ENCODE measurements at regions not wholly inside any gene's neighbourhood (a gene's known extent, or its start where the extent isn't known, plus 50 kb on each side); places are given as distances from the start of the nearest gene placed in this dataset.

DNA sequence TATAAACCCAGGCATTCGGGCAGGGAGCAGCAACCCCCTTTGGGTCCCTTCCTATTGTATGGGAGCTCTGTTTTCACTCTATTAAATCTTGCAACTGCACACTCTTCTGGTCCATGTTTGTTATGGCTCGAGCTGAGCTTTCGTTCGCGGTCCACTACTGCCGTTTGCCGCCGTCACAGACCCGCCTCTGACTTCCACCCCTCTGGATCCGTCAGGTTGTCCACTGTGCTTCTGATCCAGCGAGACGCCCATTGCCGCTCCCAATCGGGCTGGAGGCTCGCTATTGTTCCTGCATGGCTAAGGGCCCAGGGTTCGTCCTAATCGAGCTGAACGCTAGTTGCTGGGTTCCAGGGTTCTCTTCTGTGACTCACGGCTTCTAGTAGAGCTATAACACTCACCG lies 111.3 kb downstream of the TMEM170B start:
- Histone ChIP-seq H3K36me3 (no peaks in the 10 kb centered on the region), H3K9me3 (no peaks in the 10 kb centered on the region), H3K4me1 (peaks cover 6% of the 10 kb centered on the region), H3K27ac (no peak overlapping the region), H3K4me3 (no peak overlapping the region), H3K27me3 (no peaks in the 10 kb centered on the region)
- DNase-seq (ENCODE audit: extremely low spot score in 2 of 2) = peak in 1 of 2 donors; percentile 28
- TF ChIP-seq POLR2A (IDR thresholded peaks at IDR 0.05) (no peak), POLR2AphosphoS5 (IDR thresholded peaks at IDR 0.05; ENCODE audit: insufficient read depth in 1 of 2, low read depth in 1 of 2) (no peak)
- TF ChIP-seq, protein P1, sequence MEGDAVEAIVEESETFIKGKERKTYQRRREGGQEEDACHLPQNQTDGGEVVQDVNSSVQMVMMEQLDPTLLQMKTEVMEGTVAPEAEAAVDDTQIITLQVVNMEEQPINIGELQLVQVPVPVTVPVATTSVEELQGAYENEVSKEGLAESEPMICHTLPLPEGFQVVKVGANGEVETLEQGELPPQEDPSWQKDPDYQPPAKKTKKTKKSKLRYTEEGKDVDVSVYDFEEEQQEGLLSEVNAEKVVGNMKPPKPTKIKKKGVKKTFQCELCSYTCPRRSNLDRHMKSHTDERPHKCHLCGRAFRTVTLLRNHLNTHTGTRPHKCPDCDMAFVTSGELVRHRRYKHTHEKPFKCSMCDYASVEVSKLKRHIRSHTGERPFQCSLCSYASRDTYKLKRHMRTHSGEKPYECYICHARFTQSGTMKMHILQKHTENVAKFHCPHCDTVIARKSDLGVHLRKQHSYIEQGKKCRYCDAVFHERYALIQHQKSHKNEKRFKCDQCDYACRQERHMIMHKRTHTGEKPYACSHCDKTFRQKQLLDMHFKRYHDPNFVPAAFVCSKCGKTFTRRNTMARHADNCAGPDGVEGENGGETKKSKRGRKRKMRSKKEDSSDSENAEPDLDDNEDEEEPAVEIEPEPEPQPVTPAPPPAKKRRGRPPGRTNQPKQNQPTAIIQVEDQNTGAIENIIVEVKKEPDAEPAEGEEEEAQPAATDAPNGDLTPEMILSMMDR (IDR thresholded peaks at IDR 0.05) = no peak
- intact Hi-C loops (cut with DNase I) = no loop called here

DNA sequence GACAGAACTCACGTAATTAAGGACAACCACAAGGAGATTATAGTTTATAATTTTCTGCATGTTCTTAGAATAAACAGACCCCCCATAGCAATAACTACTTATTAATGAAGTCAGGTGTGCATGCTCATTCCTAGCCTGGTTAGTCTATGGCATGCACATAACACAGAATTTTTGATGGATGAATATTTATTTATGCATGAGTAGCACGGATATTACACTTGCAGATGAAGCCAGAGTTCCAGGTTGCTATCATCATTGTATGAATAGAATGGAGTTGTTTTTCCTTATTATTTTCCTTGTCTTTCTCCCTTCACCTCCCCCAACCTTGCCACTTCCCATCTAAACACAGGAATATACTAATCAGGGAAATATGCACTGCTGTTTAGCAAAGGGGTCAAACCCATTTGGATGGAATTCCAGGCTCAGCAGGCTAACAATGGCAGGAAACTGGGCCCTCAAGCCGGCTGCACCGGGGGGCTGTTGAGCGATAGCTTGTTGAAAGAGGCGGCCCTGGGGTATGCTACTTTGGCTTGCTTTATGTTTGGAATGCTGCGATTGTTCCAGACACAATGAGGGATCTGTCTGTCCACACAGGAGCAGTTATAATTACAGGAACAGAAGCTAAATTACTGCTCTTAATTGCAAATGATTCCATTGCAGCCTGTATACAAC lies 112.6 kb downstream of the TMEM170B start:
- H3K27ac ChIP-seq = no peak overlapping the region
- peaks cover 8% of the 10 kb centered on the region for H3K4me1 ChIP-seq
- no peaks in the 10 kb centered on the region for H3K27me3 ChIP-seq
- H3K4me3 ChIP-seq = no peak overlapping the region
- no peaks in the 10 kb centered on the region for H3K9me3 ChIP-seq
- intact Hi-C loops (cut with DNase I) = no loop called here
- TF ChIP-seq, protein P1 (IDR thresholded peaks at IDR 0.05) = no peak
- TF ChIP-seq POLR2AphosphoS5 (IDR thresholded peaks at IDR 0.05; ENCODE audit: insufficient read depth in 1 of 2, low read depth in 1 of 2) = peak in 1 of 2 donors; percentile 64
- no peak for TF ChIP-seq POLR2A (IDR thresholded peaks at IDR 0.05)
- no peaks in the 10 kb centered on the region for H3K36me3 ChIP-seq
- DNase-seq (ENCODE audit: extremely low spot score in 2 of 2) = no peak

GRCh38 chr6:11650711-11651110 lies 113.2 kb downstream of the TMEM170B start:
- Histone ChIP-seq H3K36me3 (no peaks in the 10 kb centered on the region), H3K27ac (no peak overlapping the region), H3K4me3 (no peak overlapping the region), H3K9me3 (no peaks in the 10 kb centered on the region), H3K27me3 (no peaks in the 10 kb centered on the region), H3K4me1 (peaks cover 8% of the 10 kb centered on the region)
- intact Hi-C loops (cut with DNase I) = no loop called here
- no peak for DNase-seq (ENCODE audit: extremely low spot score in 2 of 2)
- TF ChIP-seq, protein P1 (IDR thresholded peaks at IDR 0.05) = no peak
- TF ChIP-seq POLR2A (IDR thresholded peaks at IDR 0.05) (no peak), POLR2AphosphoS5 (IDR thresholded peaks at IDR 0.05; ENCODE audit: insufficient read depth in 1 of 2, low read depth in 1 of 2) (no peak)

GRCh38 chr6:11653028-11653583 lies 115.6 kb downstream of the TMEM170B start:
- TF ChIP-seq, protein P1 (IDR thresholded peaks at IDR 0.05) = no peak
- TF ChIP-seq POLR2AphosphoS5 (IDR thresholded peaks at IDR 0.05; ENCODE audit: insufficient read depth in 1 of 2, low read depth in 1 of 2) (no peak), POLR2A (IDR thresholded peaks at IDR 0.05) (no peak)
- Histone ChIP-seq H3K27me3 (no peaks in the 10 kb centered on the region), H3K9me3 (no peaks in the 10 kb centered on the region), H3K4me1 (peaks cover 17% of the 10 kb centered on the region), H3K36me3 (no peaks in the 10 kb centered on the region), H3K4me3 (no peak overlapping the region), H3K27ac (no peak overlapping the region)
- DNase-seq (ENCODE audit: extremely low spot score in 2 of 2) = no peak
- intact Hi-C loops (cut with DNase I) = no loop called here

DNA sequence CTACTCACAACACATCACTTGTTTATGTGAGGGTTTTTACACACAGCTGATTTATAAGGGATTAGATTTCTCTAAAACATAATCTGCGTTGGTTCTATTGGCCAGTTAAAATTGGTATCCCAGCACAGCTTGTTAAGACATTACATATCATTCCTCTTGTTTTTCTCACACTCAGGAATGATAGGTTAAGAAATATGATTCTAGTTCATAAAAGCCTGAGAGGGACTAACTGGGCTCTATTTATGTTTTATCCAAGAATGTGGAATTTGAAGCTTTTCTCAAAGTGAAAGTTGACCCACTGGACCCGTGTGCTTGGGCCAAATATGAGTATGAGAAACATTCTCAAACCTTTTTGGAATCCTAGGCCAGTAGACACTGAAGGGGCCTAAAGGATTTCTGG lies 117.3 kb downstream of the TMEM170B start:
- no peak for DNase-seq (ENCODE audit: extremely low spot score in 2 of 2)
- H3K4me1 ChIP-seq = peaks cover 17% of the 10 kb centered on the region
- TF ChIP-seq POLR2A (IDR thresholded peaks at IDR 0.05) (no peak), POLR2AphosphoS5 (IDR thresholded peaks at IDR 0.05; ENCODE audit: insufficient read depth in 1 of 2, low read depth in 1 of 2) (no peak)
- TF ChIP-seq, protein P1 (IDR thresholded peaks at IDR 0.05) = no peak
- intact Hi-C loops (cut with DNase I) = loop anchor here (5.0 kb wide), 1 partner anchor 577 kb away; no protein-coding TSS in a partner anchor
- H3K9me3 ChIP-seq = no peaks in the 10 kb centered on the region
- no peaks in the 10 kb centered on the region for H3K27me3 ChIP-seq
- H3K36me3 ChIP-seq = no peaks in the 10 kb centered on the region
- H3K27ac ChIP-seq = no peak overlapping the region
- no peak overlapping the region for H3K4me3 ChIP-seq

Measured in vagina (tissue), 2 donors.